GM13976 (cell line): ENCODE measurements at regions not wholly inside any gene's neighbourhood (a gene's known extent, or its start where the extent isn't known, plus 50 kb on each side); places are given as distances from the start of the nearest gene placed in this dataset.

Source experiments
- DNase-seq: peaks from one replicate; pipeline ENCODE4 v3.0.0; 2012; ENCODE audit warnings: low spot score
- CTCF ChIP-seq: IDR thresholded peaks from 2 replicates; pipeline ENCODE4 v1.5.1; 2012; ENCODE audit warnings: borderline replicate concordance, mild to moderate bottlenecking; ENCODE audit not compliant: insufficient read depth; ENCODE audit errors: extremely low read depth, missing control alignments, control extremely low read depth
- in situ Hi-C: fragments of 300-500 bp; cut with MboI; formaldehyde crosslinking; loops from one replicate; pipeline ENCODE4 v1.12.0; 2022; ENCODE audit warnings: low sequenced_read_pairs, mixed read lengths, inconsistent platforms; ENCODE audit not compliant: unreplicated experiment

DNA sequence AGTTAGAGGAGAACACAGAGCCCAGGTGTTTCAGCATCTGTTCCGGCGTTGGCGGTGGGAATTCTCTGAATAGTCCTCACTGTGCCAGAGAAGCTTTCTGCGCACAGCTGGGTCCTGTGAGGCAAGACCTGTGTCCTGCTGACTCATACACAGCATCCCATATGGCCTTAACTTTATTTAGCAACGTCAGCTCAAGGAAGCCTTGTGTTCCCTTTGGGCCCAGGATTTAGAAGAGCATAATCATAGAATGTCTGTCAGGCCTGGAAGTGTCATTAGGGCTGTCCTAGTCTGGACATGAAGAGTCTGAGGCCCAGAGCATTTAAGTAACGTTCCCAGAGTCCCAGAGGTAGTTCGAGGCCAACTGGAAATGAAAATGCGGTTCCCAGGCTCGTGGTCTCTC lies 188.6 kb upstream of the DMRT1 start:
- no peak for DNase-seq
- no peak for TF ChIP-seq CTCF
- in situ Hi-C loops = no loop called here

- TF ChIP-seq CTCF = no peak
- no peak for DNase-seq
- in situ Hi-C loops = no loop called here
Observed at GRCh38 chr9:653421-653820, 188.1 kb upstream of the DMRT1 start.

DNA sequence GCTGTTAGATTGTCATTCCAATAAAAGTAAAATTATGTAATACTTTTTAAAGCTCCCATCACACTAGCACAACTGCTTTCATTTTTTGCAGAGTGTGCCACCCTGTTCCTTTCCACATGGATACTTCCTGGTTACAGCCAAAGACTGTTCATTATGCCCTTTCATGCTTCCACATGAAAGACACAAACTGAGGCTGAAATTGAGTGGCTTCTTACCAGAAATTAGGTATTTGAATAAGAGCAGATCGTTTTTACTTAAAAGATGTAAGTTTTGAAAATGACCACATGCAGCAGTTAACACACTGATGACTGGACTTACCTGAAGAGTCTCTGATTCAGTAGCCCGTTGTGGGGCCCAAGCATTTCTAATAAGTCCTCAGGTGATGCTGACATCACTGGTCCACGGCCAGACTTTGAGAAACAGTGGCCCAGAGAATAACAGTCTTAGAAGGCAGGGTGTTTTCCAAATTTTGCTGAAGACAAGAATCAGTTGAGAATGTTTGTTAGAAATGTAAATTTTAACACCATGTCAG lies 187.6 kb upstream of the DMRT1 start:
- in situ Hi-C loops = no loop called here
- no peak for DNase-seq
- TF ChIP-seq CTCF = no peak

DNA sequence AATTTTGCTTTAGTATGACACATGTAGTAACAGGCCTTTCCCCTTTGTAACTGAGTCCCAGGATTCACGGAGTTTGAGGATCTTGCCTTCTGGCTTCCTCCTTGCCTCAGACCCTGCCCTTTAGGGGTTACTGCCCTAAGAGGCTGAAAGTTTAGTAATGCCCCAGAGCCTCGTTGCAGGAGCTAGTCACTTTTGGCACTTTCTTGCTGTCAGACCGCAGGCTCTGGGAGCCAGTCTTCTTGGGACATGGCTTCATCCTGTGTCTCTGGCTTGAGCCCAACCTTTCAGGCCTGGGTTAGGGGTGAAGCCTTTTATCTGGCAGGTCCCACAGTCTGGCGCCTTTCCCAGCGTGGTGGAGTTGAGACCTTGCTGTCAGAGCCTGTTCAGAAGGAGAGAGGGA lies 185.6 kb upstream of the DMRT1 start:
- TF ChIP-seq CTCF = no peak
- no peak for DNase-seq
- in situ Hi-C loops = no loop called here

- TF ChIP-seq CTCF = no peak
- DNase-seq = no peak
- in situ Hi-C loops = no loop called here
Observed at GRCh38 chr9:656926-657568, 184.4 kb upstream of the DMRT1 start.

DNA sequence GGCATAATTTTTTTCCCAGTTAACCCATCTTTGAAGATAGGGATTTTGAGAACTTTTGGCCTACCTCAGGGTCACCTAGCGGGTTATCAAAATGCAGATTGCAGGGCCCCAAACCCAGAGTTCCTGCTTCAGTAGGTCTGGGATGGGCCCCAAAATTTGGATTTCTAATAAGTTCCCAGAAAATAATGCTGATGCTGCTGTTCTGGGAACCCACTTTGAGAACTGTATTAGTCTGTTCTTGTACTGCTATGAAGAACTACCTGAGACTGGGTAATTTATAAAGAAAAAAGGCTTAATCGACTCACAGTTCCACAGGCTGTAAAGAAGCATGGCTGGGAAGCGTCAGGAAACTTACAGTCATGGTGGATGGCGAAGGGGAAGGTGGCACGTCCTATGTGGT lies 182.2 kb upstream of the DMRT1 start:
- no peak for DNase-seq
- in situ Hi-C loops = no loop called here
- TF ChIP-seq CTCF = no peak
